A673 (cell line): ENCODE measurements at regions not wholly inside any gene's neighbourhood (a gene's known extent, or its start where the extent isn't known, plus 50 kb on each side); places are given as distances from the start of the nearest gene placed in this dataset.

Experiments used
- CTCF ChIP-seq: fragments of 300-800, 200-600 bp; sonication (generic); conservative IDR thresholded peaks from 2 replicates; pipeline ENCODE4 v1.5.1; 2017; ENCODE audit warnings: low read depth, mild to moderate bottlenecking, antibody characterized with exemption, low read length, moderate library complexity, mixed read lengths
- EZH2 ChIP-seq: fragments of 200-600 bp; sonication (generic); IDR thresholded peaks from 2 replicates; pipeline ENCODE4 v1.6.1; 2017; ENCODE audit warnings: borderline replicate concordance, low read depth, mild to moderate bottlenecking, mixed read lengths, antibody characterized with exemption, low read length; ENCODE audit not compliant: poor library complexity, severe bottlenecking

- TF ChIP-seq CTCF (no peak), EZH2 (no peak)
Measured at GRCh38 chr4:149055624-149056023, 613.4 kb upstream of the NR3C2 start.
